GM12878 (cell line): ENCODE measurements at regions not wholly inside any gene's neighbourhood (a gene's known extent, or its start where the extent isn't known, plus 50 kb on each side); places are given as distances from the start of the nearest gene placed in this dataset.

Source experiments
- ATAC-seq: fragments of 200-7000 bp; cut with Tn5 transposase; 3 replicates; pipeline ENCODE4 v1.9.1; 2020; ENCODE audit warnings: mild to moderate bottlenecking, moderate library complexity
- BruUV-seq: library from RNA; stranded (reverse); fragments of 400-500 nt; replicated peaks from 2 replicates; lab custom pipeline; 2021; lab: Mats Ljungman, UMichigan
- CTCF ChIA-PET: fragments of 300-600 bp; sonication (Branson Sonifier 250); formaldehyde crosslinking; extraction: SDS; loops from one replicate; lab custom pipeline; 2021; ENCODE audit warnings: inconsistent platforms; lab: Yijun Ruan, JAX
- POLR2A ChIA-PET: fragments of 350-600 bp; formaldehyde crosslinking; extraction: SDS; loops from one replicate; lab custom pipeline; 2021; ENCODE audit warnings: inconsistent platforms; lab: Charles Lee
- RAD21 ChIA-PET: fragments of 300-600 bp; sonication (Branson Sonifier 250); formaldehyde crosslinking; loops from one replicate; lab custom pipeline; 2023; ENCODE audit warnings: antibody characterized with exemption; ENCODE audit not compliant: unreplicated experiment; lab: Charles Lee
- SMC1A ChIA-PET: fragments of 300-600 bp; sonication (Branson Sonifier 250); formaldehyde crosslinking; loops from one replicate; lab custom pipeline; 2023; ENCODE audit not compliant: unreplicated experiment, uncharacterized antibody; lab: Charles Lee
- DNase-seq: peaks from one replicate; pipeline ENCODE4 v3.0.0-alpha.2; 2011; ENCODE audit warnings: low read depth, low spot score
- FAIRE-seq: peaks from 3 replicates; lab custom pipeline; 2011; peaks lifted over from hg19 to GRCh38; lab: Jason Lieb, UNC
- H2AFZ ChIP-seq: 2 replicates; pipeline ENCODE4 v1.6.0; 2011; ENCODE audit warnings: low read depth, low read length, control low read depth; ENCODE audit not compliant: control insufficient read depth
- H3K27ac ChIP-seq: 2 replicates; pipeline ENCODE4 v1.5.1; 2011; ENCODE audit warnings: control low read depth; ENCODE audit not compliant: control insufficient read depth, insufficient read depth
- H3K27me3 ChIP-seq, 2 experiments: replicated peaks in 1 of 2; 2 replicates each; pipeline versions ENCODE4 v1.6.0 to v1.6.1; 2011; ENCODE audit warnings: low read length in 1 of 2; ENCODE audit not compliant: control insufficient read depth in 2 of 2, insufficient read depth in 2 of 2
- H3K36me3 ChIP-seq, 2 experiments: 2 replicates each; pipeline ENCODE4 v1.5.1; 2011; ENCODE audit warnings: low read length in 1 of 2; ENCODE audit not compliant: control insufficient read depth in 2 of 2, insufficient read depth in 2 of 2
- H3K4me1 ChIP-seq: 2 replicates; pipeline ENCODE4 v1.6.1; 2011; ENCODE audit warnings: mild to moderate bottlenecking, low read length, moderate library complexity, mixed read lengths; ENCODE audit not compliant: control insufficient read depth, insufficient read depth
- H3K4me2 ChIP-seq: 2 replicates; pipeline ENCODE4 v1.6.0; 2011; ENCODE audit warnings: control low read depth; ENCODE audit not compliant: control insufficient read depth, insufficient read depth
- H3K4me3 ChIP-seq: fragments of 200-600 bp; sonication (generic); 2 replicates; pipeline ENCODE4 v1.5.1; 2016
- H3K79me2 ChIP-seq: 2 replicates; pipeline ENCODE4 v1.6.0; 2011; ENCODE audit warnings: low read length; ENCODE audit not compliant: control insufficient read depth, insufficient read depth
- H3K9ac ChIP-seq: 2 replicates; pipeline ENCODE4 v1.8.0; 2011; ENCODE audit warnings: low read length, control low read depth, mixed read lengths; ENCODE audit not compliant: control insufficient read depth, insufficient read depth
- H3K9me3 ChIP-seq: replicated peaks from 3 replicates; pipeline ENCODE4 v1.5.1; 2011; ENCODE audit warnings: mild to moderate bottlenecking, low read length; ENCODE audit not compliant: control insufficient read depth, insufficient read depth
- H4K20me1 ChIP-seq: 2 replicates; pipeline ENCODE4 v1.6.0; 2011; ENCODE audit not compliant: control insufficient read depth, insufficient read depth
- ATF7 ChIP-seq: fragments of 450-650 bp; IDR thresholded peaks from 2 replicates; pipeline ENCODE4 v1.6.1; 2016; ENCODE audit warnings: low read depth, mild to moderate bottlenecking
- CHD4 ChIP-seq: fragments of 200-600 bp; sonication (generic); IDR thresholded peaks from 2 replicates; pipeline ENCODE4 v1.6.1; 2016; ENCODE audit warnings: mild to moderate bottlenecking
- NFYB ChIP-seq: IDR thresholded peaks from 2 replicates; pipeline ENCODE4 v1.6.1; 2011; ENCODE audit warnings: low read depth, mild to moderate bottlenecking, low read length, improper control_type of control experiment, moderate library complexity; ENCODE audit not compliant: insufficient read depth
- RAD51 ChIP-seq: fragments of 450-650 bp; IDR thresholded peaks from 2 replicates; pipeline ENCODE4 v1.6.1; 2016; ENCODE audit warnings: moderate library complexity, mild to moderate bottlenecking, inconsistent platforms
- SMAD5 ChIP-seq: IDR thresholded peaks from 2 replicates; pipeline ENCODE4 v1.6.1; 2016; ENCODE audit warnings: antibody characterized with exemption, low read depth
- SPI1 ChIP-seq: IDR thresholded peaks from 2 replicates; pipeline ENCODE4 v1.6.1; 2011; ENCODE audit warnings: low read depth, mild to moderate bottlenecking, low read length, moderate library complexity, borderline replicate concordance; ENCODE audit not compliant: insufficient read depth
- STAT1 ChIP-seq: fragments of 450-650 bp; conservative IDR thresholded peaks from 2 replicates; pipeline ENCODE4 v1.6.1; 2014; ENCODE audit warnings: antibody characterized with exemption, mild to moderate bottlenecking
- WGBS: methylation state at CpG from one replicate; pipeline ENCODE4 v1.1.6; 2016; ENCODE audit warnings: low lambda C conversion rate; ENCODE audit not compliant: insufficient replicate concordance, insufficient coverage; ENCODE audit errors: missing lambda C conversion rate; 5-methylcytosine and 5-hydroxymethylcytosine counted together
- in situ Hi-C: fragments of 300-500 bp; cut with MboI; formaldehyde crosslinking; loops from 9 replicates; pipeline ENCODE4 v1.14.3; 2018; ENCODE audit warnings: mixed read lengths
- intact Hi-C: fragments of 100-400 bp; cut with micrococcal nuclease; formaldehyde crosslinking; loops from one replicate; pipeline ENCODE4 v1.14.2; 2022; ENCODE audit not compliant: unreplicated experiment

GRCh38 chr12:107963635-107964034 lies 165.5 kb upstream of the WSCD2 start:
- Histone ChIP-seq H3K4me2 (no peak overlapping the region), H3K36me3 (no peaks in the 10 kb centered on the region), H3K4me1 (no peaks in the 10 kb centered on the region), H3K27ac (no peak overlapping the region), H4K20me1 (no peaks in the 10 kb centered on the region), H2AFZ (no peak overlapping the region), H3K9me3 (no peaks in the 10 kb centered on the region), H3K27me3 (no peaks in the 10 kb centered on the region), H3K4me3 (no peak overlapping the region), H3K9ac (no peak overlapping the region), H3K79me2 (no peaks in the 10 kb centered on the region)
- RAD21 ChIA-PET, result no interaction called here
- BruUV-seq, result no TSS peak
- FAIRE-seq (no peak), ATAC-seq (no peak), DNase-seq (no peak)
- in situ Hi-C loops, result no loop called here
- POLR2A ChIA-PET, result no interaction called here
- WGBS, result 16% methylated on average over 6 of the region's 6 CpGs
- CTCF ChIA-PET, result interaction anchor here (0.5 kb wide), 1 partner anchor 144 kb away, joined by 3 read pairs; no protein-coding TSS in a partner anchor
- intact Hi-C loops, result no loop called here
- no peak for TF ChIP-seq SMAD5
- no peak for TF ChIP-seq STAT1
- TF ChIP-seq RAD51, result no peak
- SMC1A ChIA-PET, result interaction anchor here (0.6 kb wide), 2 partner anchors 63 to 248 kb away, joined by 3 read pairs; no protein-coding TSS in a partner anchor

GRCh38 chr12:107967170-107967569 lies 161.9 kb upstream of the WSCD2 start:
- BruUV-seq, result no TSS peak
- Histone ChIP-seq H4K20me1 (no peaks in the 10 kb centered on the region), H3K9ac (no peak overlapping the region), H3K4me3 (no peak overlapping the region), H3K27me3 (no peaks in the 10 kb centered on the region), H3K4me1 (no peaks in the 10 kb centered on the region), H3K36me3 (no peaks in the 10 kb centered on the region), H2AFZ (no peak overlapping the region), H3K27ac (no peak overlapping the region), H3K4me2 (no peak overlapping the region), H3K9me3 (no peaks in the 10 kb centered on the region), H3K79me2 (no peaks in the 10 kb centered on the region)
- ChIA-PET SMC1A (interaction anchor here (1.2 kb wide), 1 partner anchor 11 kb away, joined by 3 read pairs; no protein-coding TSS in a partner anchor), RAD21 (interaction anchor here (1.0 kb wide), 1 partner anchor 26 kb away, joined by 3 read pairs; no protein-coding TSS in a partner anchor), CTCF (interaction anchor here (1.4 kb wide), 1 partner anchor 23 kb away, joined by 6 read pairs; no protein-coding TSS in a partner anchor), POLR2A (interaction anchor here (1.0 kb wide), 1 partner anchor 8 kb away, joined by 4 read pairs; no protein-coding TSS in a partner anchor)
- intact Hi-C loops (no loop called here), in situ Hi-C loops (no loop called here)
- WGBS, result 51% methylated on average over 4 of the region's 4 CpGs
- TF ChIP-seq NFYB (peak; percentile 79), ATF7 (no peak), SPI1 (peak; percentile 11; the same call in 1 of the 2 replicates), CHD4 (no peak)
- ATAC-seq, result no peak
- no peak for DNase-seq
- FAIRE-seq, result no peak
